CD4-positive, alpha-beta T cell (primary cell): ENCODE measurements at regions not wholly inside any gene's neighbourhood (a gene's known extent, or its start where the extent isn't known, plus 50 kb on each side); places are given as distances from the start of the nearest gene placed in this dataset.

ENCODE experiments used
- ATAC-seq: fragments of 200-7000 bp; cut with Tn5 transposase; one replicate; pipeline ENCODE4 v1.10.0; 2022; ENCODE audit warnings: mild to moderate bottlenecking; ENCODE audit not compliant: poor library complexity
- CTCF ChIA-PET: fragments of 350-600 bp; sonication (Branson Sonifier 250); formaldehyde crosslinking; loops from one replicate; lab custom pipeline; 2021; ENCODE audit warnings: antibody characterized with exemption, inconsistent platforms; lab: Charles Lee
- POLR2A ChIA-PET: fragments of 350-600 bp; sonication (Branson Sonifier 250); formaldehyde crosslinking; loops from one replicate; lab custom pipeline; 2021; ENCODE audit warnings: antibody characterized with exemption, inconsistent platforms; lab: Charles Lee
- DNase-seq, 14 experiments: peaks; one replicate each; pipeline ENCODE4 v3.0.0-alpha.2; 2013 to 2020; ENCODE audit warnings: mixed read lengths in 2 of 14
- H3K27ac ChIP-seq, 2 donors: one replicate each; pipeline versions ENCODE4 v1.5.1 to v1.7.0; 2013; ENCODE audit warnings: low read length in 2 of 2, low read depth in 1 of 2, mild to moderate bottlenecking in 1 of 2
- H3K27me3 ChIP-seq, 2 experiments: 1 replicate in 1 of 2; 2 replicates in 1 of 2; pipeline versions ENCODE4 v1.6.1 to v1.7.0; 2013; ENCODE audit warnings: low read length in 2 of 2, control low read depth in 1 of 2, mild to moderate bottlenecking in 1 of 2, moderate library complexity in 1 of 2; ENCODE audit not compliant: insufficient read depth in 2 of 2, control insufficient read depth in 1 of 2
- H3K36me3 ChIP-seq: one replicate; pipeline ENCODE4 v1.6.1; 2013; ENCODE audit warnings: low read length, control low read depth; ENCODE audit not compliant: insufficient read depth
- H3K4me1 ChIP-seq: one replicate; pipeline ENCODE4 v1.6.1; 2013; ENCODE audit warnings: low read length, control low read depth; ENCODE audit not compliant: insufficient read depth
- H3K4me3 ChIP-seq: one replicate; pipeline ENCODE4 v1.5.1; 2013; ENCODE audit warnings: mild to moderate bottlenecking, low read length, moderate library complexity
- H3K9me3 ChIP-seq, 2 experiments: 1 replicate in 1 of 2; 2 replicates in 1 of 2; pipeline versions ENCODE4 v1.6.1 to v1.7.0; 2013; ENCODE audit warnings: low read length in 2 of 2, mild to moderate bottlenecking in 2 of 2, control low read depth in 1 of 2, moderate library complexity in 1 of 2; ENCODE audit not compliant: control insufficient read depth in 1 of 2, insufficient read depth in 1 of 2
- H3K27ac Mint-ChIP-seq: one replicate; pipeline ENCODE4 v1.8.0; 2020; ENCODE audit warnings: mixed read lengths
- H3K27me3 Mint-ChIP-seq: one replicate; pipeline ENCODE4 v1.8.0; 2021; ENCODE audit warnings: mixed read lengths
- H3K36me3 Mint-ChIP-seq: one replicate; pipeline ENCODE4 v1.8.0; 2021; ENCODE audit warnings: low read depth, mixed read lengths
- H3K4me1 Mint-ChIP-seq: one replicate; pipeline ENCODE4 v1.8.0; 2021; ENCODE audit warnings: low read depth, mixed read lengths
- H3K4me3 Mint-ChIP-seq: one replicate; pipeline ENCODE4 v1.8.0; 2020; ENCODE audit warnings: mild to moderate bottlenecking, mixed read lengths
- H3K9me3 Mint-ChIP-seq: one replicate; pipeline ENCODE4 v1.8.0; 2020; ENCODE audit warnings: mixed read lengths
- CTCF ChIP-seq: fragments of 200-600 bp; IDR thresholded peaks from one replicate; pipeline ENCODE4 v1.8.0; 2022; ENCODE audit warnings: antibody characterized with exemption, mild to moderate bottlenecking
- intact Hi-C, 2 experiments: fragments of 100-400 bp; cut with DNase I in 1 of 2; cut with micrococcal nuclease in 1 of 2; formaldehyde crosslinking; loops; one replicate each; pipeline versions ENCODE4 v1.15.1 to v1.9.0; 2023 to 2025; cut with DNase I, micrococcal nuclease

- intact Hi-C loops, result no loop called here
- CTCF ChIA-PET, result no interaction called here
- no peak for TF ChIP-seq CTCF
- Histone ChIP-seq H3K27me3 (no peaks in the 10 kb centered on the region), H3K9me3 (no peaks in the 10 kb centered on the region), H3K36me3 (no peaks in the 10 kb centered on the region), H3K4me3 (no peak overlapping the region), H3K27ac (no peak overlapping the region), H3K4me1 (no peaks in the 10 kb centered on the region)
- H3K4me1 Mint-ChIP-seq, result no peaks in the 10 kb centered on the region
- H3K36me3 Mint-ChIP-seq, result no peaks in the 10 kb centered on the region
- no peak overlapping the region for H3K4me3 Mint-ChIP-seq
- H3K27me3 Mint-ChIP-seq, result no peaks in the 10 kb centered on the region
- H3K9me3 Mint-ChIP-seq, result peaks cover 12% of the 10 kb centered on the region
- no peak overlapping the region for H3K27ac Mint-ChIP-seq
- no peak for ATAC-seq
- POLR2A ChIA-PET, result no interaction called here
- DNase-seq, result no peak
Observed at GRCh38 chr10:107666214-107666613, 501.7 kb upstream of the SORCS1 start.

GRCh38 chr10:107665459-107665858 lies 501.0 kb upstream of the SORCS1 start:
- H3K4me3 ChIP-seq, result no peak overlapping the region
- intact Hi-C loops, result no loop called here
- Mint-ChIP-seq H3K4me1 (no peaks in the 10 kb centered on the region), H3K27ac (no peak overlapping the region), H3K9me3 (peaks cover 9% of the 10 kb centered on the region), H3K36me3 (no peaks in the 10 kb centered on the region), H3K27me3 (no peaks in the 10 kb centered on the region), H3K4me3 (no peak overlapping the region)
- ATAC-seq (no peak), DNase-seq (no peak)
- no peaks in the 10 kb centered on the region for H3K36me3 ChIP-seq
- ChIA-PET CTCF (no interaction called here), POLR2A (no interaction called here)
- H3K27ac ChIP-seq, result no peak overlapping the region
- H3K27me3 ChIP-seq, result no peaks in the 10 kb centered on the region
- no peaks in the 10 kb centered on the region for H3K4me1 ChIP-seq
- TF ChIP-seq CTCF, result no peak
- H3K9me3 ChIP-seq, result no peaks in the 10 kb centered on the region

- DNase-seq, result no peak
- Histone ChIP-seq H3K27ac (no peak overlapping the region), H3K9me3 (peaks cover 0 to 12% of the 10 kb centered on the region in 2 experiments), H3K4me3 (no peak overlapping the region), H3K36me3 (no peaks in the 10 kb centered on the region), H3K27me3 (no peaks in the 10 kb centered on the region), H3K4me1 (no peaks in the 10 kb centered on the region)
- Mint-ChIP-seq H3K36me3 (no peaks in the 10 kb centered on the region), H3K9me3 (peaks cover 5% of the 10 kb centered on the region), H3K4me3 (no peak overlapping the region), H3K27ac (no peak overlapping the region), H3K4me1 (no peaks in the 10 kb centered on the region), H3K27me3 (no peaks in the 10 kb centered on the region)
- ATAC-seq, result no peak
- TF ChIP-seq CTCF, result no peak
- ChIA-PET CTCF (no interaction called here), POLR2A (no interaction called here)
- intact Hi-C loops, result loop anchor here in 1 of 2 experiments (10.0 kb wide), 1 partner anchor 1763 kb away; no protein-coding TSS in a partner anchor
Observed at GRCh38 chr10:107657851-107658250, 493.3 kb upstream of the SORCS1 start.
